PC-3 (cell line): ENCODE measurements at regions not wholly inside any gene's neighbourhood (a gene's known extent, or its start where the extent isn't known, plus 50 kb on each side); places are given as distances from the start of the nearest gene placed in this dataset.

Experiments
- CTCF ChIP-seq: fragments of 300-600 bp; sonication (generic); conservative IDR thresholded peaks from 2 replicates; pipeline ENCODE4 v1.5.1; 2017; ENCODE audit warnings: antibody characterized with exemption, low read depth, mild to moderate bottlenecking, low read length
- EZH2 ChIP-seq: fragments of 300-600 bp; sonication (generic); IDR thresholded peaks from one replicate; pipeline ENCODE4 v1.6.1; 2017; ENCODE audit warnings: antibody characterized with exemption, mild to moderate bottlenecking, low read length; ENCODE audit not compliant: unreplicated experiment
- EZH2phosphoT487 ChIP-seq: fragments of 300-600 bp; sonication (generic); IDR thresholded peaks from 2 replicates; pipeline ENCODE4 v1.6.1; 2018; ENCODE audit warnings: mild to moderate bottlenecking, antibody characterized with exemption, low read length, borderline replicate concordance

DNA sequence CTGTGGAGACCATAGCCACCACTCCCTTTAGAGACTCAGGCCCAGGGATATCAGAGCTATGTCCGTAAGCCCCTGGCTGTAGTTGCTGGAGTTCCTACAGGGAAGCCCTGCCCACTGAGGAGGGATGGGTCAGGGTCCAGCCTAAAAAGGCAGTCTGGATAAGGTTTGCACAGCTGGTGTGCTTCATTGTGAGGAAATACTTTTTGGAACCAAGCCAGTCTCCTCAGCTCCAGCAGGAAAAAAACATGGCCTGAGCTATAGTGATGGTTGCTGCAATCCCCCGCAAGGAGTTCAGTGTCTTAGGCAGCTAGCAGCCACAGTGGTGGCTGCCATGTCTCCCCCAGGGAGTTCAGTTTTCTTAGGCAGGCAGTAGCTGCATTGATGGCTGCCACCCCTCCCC, 52.6 kb upstream of the CYP2C8 start:
- TF ChIP-seq CTCF, result no peak
- no peak for TF ChIP-seq EZH2phosphoT487
- TF ChIP-seq EZH2, result no peak
